Stimulated activated CD4-positive, alpha-beta T cell treated with anti-CD3 and anti-CD28 coated beads, Interleukin-4, amount 100 ng/mL, for 24 hours (primary cell): ENCODE measurements at regions not wholly inside any gene's neighbourhood (a gene's known extent, or its start where the extent isn't known, plus 50 kb on each side); places are given as distances from the start of the nearest gene placed in this dataset.

ENCODE experiments used
- DNase-seq: peaks from one replicate; pipeline ENCODE4 v3.0.0-alpha.2; 2020

- no peak for DNase-seq
These were observed 133.4 kb downstream of the ATG4C start for GRCh38 chr1:62917314-62917713.

- DNase-seq, result no peak
These were observed 133.9 kb downstream of the ATG4C start for GRCh38 chr1:62917805-62918204.

- DNase-seq, result no peak
These were observed 134.8 kb downstream of the ATG4C start for GRCh38 chr1:62918700-62919099.

- no peak for DNase-seq
These were observed 138.1 kb downstream of the ATG4C start for GRCh38 chr1:62922006-62922405.

- no peak for DNase-seq
These were observed 141.3 kb downstream of the ATG4C start for GRCh38 chr1:62924983-62925790.

- no peak for DNase-seq
These were observed 142.8 kb downstream of the ATG4C start for GRCh38 chr1:62926681-62927252.

GRCh38 chr1:62928885-62929284 is 145.0 kb downstream of the ATG4C start:
- DNase-seq, result no peak

- DNase-seq, result no peak
These were observed 153.8 kb downstream of the ATG4C start for GRCh38 chr1:62937634-62938296.

- no peak for DNase-seq
These were observed 157.8 kb downstream of the ATG4C start for GRCh38 chr1:62941780-62942179.

- DNase-seq, result no peak
These were observed 162.6 kb downstream of the ATG4C start for GRCh38 chr1:62946511-62946910.

GRCh38 chr1:62951428-62951827 is 167.5 kb downstream of the ATG4C start:
- no peak for DNase-seq

- no peak for DNase-seq
These were observed 168.7 kb downstream of the ATG4C start for GRCh38 chr1:62952596-62952995.

- no peak for DNase-seq
These were observed 169.7 kb downstream of the ATG4C start for GRCh38 chr1:62953633-62954032.

- DNase-seq, result no peak
These were observed 170.8 kb downstream of the ATG4C start for GRCh38 chr1:62954758-62955157.

GRCh38 chr1:62955666-62956065 is 171.7 kb downstream of the ATG4C start:
- no peak for DNase-seq

GRCh38 chr1:62962014-62962812 is 178.3 kb downstream of the ATG4C start:
- DNase-seq, result no peak

- peak; percentile 8 for DNase-seq
These were observed 179.2 kb downstream of the ATG4C start for GRCh38 chr1:62962901-62963776.

GRCh38 chr1:62964141-62964540 is 180.2 kb downstream of the ATG4C start:
- DNase-seq, result no peak

- no peak for DNase-seq
These were observed 183.1 kb downstream of the ATG4C start for GRCh38 chr1:62967031-62967430.

GRCh38 chr1:62977366-62977765 is 193.4 kb downstream of the ATG4C start:
- no peak for DNase-seq

- DNase-seq, result no peak
These were observed 194.8 kb downstream of the ATG4C start for GRCh38 chr1:62978741-62979140.

- DNase-seq, result no peak
These were observed 197.5 kb downstream of the ATG4C start for GRCh38 chr1:62981434-62981833.
